GM23248 (cell line): ENCODE measurements at regions not wholly inside any gene's neighbourhood (a gene's known extent, or its start where the extent isn't known, plus 50 kb on each side); places are given as distances from the start of the nearest gene placed in this dataset.

Experiments used
- EZH2 ChIP-seq: fragments of 200-600 bp; sonication (generic); IDR thresholded peaks from 2 replicates; pipeline ENCODE4 v1.6.1; 2018; ENCODE audit warnings: antibody characterized with exemption, mild to moderate bottlenecking; ENCODE audit not compliant: insufficient read depth, poor library complexity, severe bottlenecking
- EZH2phosphoT487 ChIP-seq: fragments of 200-600 bp; sonication (generic); IDR thresholded peaks from 2 replicates; pipeline ENCODE4 v1.6.1; 2018; ENCODE audit warnings: antibody characterized with exemption, moderate library complexity, mild to moderate bottlenecking, low read depth; ENCODE audit not compliant: insufficient read depth

- no peak for TF ChIP-seq EZH2
- no peak for TF ChIP-seq EZH2phosphoT487
These were observed 192.0 kb upstream of the HS3ST5 start for GRCh38 chr6:114534813-114535212.
